ENCODE measurements at regions not wholly inside any gene's neighbourhood (a gene's known extent, or its start where the extent isn't known, plus 50 kb on each side); places are given as distances from the start of the nearest gene placed in this dataset.

DNA sequence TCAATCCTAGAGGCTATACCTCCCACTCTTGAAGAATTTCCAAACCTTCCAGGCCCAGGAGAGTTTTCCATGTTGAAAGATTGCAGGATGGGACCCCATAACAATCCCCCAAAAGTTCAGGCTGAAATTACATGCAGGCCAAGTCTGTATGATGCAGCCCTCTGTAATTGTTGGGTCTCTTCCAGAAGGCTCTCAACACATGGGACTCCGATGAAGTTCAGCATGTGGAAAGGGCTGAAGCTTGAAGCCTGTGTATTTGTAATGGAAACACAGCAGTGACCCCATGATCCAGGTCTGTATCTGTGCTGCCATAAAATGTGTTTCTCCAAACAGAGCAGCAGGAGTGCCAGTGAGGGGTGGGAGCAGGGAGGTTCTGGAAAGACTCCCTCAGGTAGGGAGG is 202.5 kb upstream of the LYPLAL1 start:
- TF ChIP-seq, protein P1, sequence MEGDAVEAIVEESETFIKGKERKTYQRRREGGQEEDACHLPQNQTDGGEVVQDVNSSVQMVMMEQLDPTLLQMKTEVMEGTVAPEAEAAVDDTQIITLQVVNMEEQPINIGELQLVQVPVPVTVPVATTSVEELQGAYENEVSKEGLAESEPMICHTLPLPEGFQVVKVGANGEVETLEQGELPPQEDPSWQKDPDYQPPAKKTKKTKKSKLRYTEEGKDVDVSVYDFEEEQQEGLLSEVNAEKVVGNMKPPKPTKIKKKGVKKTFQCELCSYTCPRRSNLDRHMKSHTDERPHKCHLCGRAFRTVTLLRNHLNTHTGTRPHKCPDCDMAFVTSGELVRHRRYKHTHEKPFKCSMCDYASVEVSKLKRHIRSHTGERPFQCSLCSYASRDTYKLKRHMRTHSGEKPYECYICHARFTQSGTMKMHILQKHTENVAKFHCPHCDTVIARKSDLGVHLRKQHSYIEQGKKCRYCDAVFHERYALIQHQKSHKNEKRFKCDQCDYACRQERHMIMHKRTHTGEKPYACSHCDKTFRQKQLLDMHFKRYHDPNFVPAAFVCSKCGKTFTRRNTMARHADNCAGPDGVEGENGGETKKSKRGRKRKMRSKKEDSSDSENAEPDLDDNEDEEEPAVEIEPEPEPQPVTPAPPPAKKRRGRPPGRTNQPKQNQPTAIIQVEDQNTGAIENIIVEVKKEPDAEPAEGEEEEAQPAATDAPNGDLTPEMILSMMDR (IDR thresholded peaks at IDR 0.05; ENCODE audit: control extremely low read depth, extremely low read depth, low read depth, missing control alignments) = no peak
- ChIA-PET POLR2A (no interaction called here), CTCF (no interaction called here)
- no peak for DNase-seq (ENCODE audit: extremely low spot score)

DNA sequence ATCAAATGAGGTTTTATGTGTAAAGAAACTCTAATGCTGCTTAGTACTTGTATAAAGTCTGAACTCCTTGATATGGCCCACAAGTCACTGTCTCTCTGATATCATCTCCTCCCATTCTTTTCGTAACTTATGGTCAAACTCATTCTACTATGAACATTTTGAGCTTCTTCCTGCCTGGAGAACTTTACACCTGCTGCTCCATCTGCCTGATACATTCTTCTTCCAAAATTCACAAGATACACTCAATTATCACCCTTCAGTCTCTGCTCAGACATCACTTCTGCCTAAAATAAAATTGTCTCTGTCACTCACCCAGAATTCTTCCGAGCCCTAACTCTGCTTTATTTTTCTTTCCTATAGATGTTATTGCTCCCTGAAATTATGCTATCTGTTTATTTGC is 192.8 kb upstream of the LYPLAL1 start:
- CTCF ChIA-PET = no interaction called here

DNA sequence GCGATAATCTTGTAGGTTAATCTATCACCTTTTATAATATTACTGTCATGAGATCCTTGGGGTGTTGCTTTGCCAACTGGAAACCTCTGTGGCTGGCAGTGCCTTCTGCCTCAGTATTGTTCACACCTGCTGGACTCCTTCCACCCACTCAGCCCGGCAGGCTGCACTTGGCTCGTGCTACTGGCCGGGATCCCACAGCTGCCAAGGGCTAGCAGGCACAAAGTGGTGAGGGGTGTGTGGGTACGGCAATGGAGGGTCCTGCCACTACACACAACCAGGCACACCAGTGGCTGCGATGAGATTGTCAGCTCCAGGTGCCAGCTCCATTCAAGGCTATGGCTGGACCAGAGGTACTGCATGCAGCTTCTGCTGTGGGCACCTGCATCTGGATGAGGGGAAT is 191.2 kb upstream of the LYPLAL1 start:
- no peak for DNase-seq (ENCODE audit: extremely low spot score)
- ChIA-PET POLR2A (no interaction called here), CTCF (no interaction called here)
- TF ChIP-seq, protein P1 (IDR thresholded peaks at IDR 0.05; ENCODE audit: control extremely low read depth, extremely low read depth, low read depth, missing control alignments) = no peak

More for the DNA sequence above, 192.8 kb upstream of the LYPLAL1 start:
- DNase-seq (ENCODE audit: extremely low spot score) = no peak
- TF ChIP-seq, protein P1 (IDR thresholded peaks at IDR 0.05; ENCODE audit: control extremely low read depth, extremely low read depth, low read depth, missing control alignments) = no peak
- POLR2A ChIA-PET = no interaction called here

DNA sequence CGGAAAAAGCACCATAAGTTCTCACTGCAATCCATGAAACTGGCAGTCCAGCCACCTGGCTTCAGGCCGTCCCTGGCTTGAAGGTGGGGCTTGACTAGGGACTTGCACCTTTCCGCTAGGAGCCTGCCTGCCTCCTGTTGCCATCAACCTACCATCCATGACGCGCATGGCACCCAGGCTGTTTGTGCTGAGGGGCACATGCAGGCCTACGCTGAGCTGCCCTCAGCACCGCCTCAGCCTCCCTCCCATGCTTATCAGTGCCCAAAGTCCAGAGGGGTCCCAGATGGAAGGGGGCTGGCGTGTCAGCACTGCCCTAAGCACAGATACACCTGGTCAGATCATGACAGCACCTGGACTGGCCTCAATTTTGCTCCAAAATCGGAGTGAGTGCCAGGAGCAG is 190.2 kb upstream of the LYPLAL1 start:
- ChIA-PET POLR2A (no interaction called here), CTCF (interaction anchor here (0.9 kb wide), 1 partner anchor 15 kb away, joined by 3 read pairs; no protein-coding TSS in a partner anchor)
- DNase-seq (ENCODE audit: extremely low spot score) = no peak
- TF ChIP-seq, protein P1 (IDR thresholded peaks at IDR 0.05; ENCODE audit: control extremely low read depth, extremely low read depth, low read depth, missing control alignments) = no peak

DNA sequence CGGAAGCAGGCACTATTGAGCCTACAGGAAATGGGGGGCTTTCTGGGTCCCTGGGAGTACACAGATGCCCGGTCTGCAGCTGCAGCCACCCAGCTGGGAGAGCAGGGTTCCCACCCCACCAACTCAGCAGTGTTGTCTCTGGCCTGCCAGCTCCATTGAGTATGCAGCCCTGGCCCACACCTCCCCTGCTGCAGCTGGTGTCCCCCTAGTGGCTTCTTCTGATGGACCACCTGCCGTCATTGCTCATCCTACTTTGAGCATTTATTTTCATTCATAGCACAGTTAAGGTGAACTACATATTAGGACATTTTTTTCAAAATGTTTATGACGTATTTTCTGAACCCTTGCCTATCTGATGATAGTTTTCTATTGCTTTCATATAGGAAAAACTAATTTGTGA is 189.8 kb upstream of the LYPLAL1 start:
- ChIA-PET CTCF (interaction anchor here (0.9 kb wide), 1 partner anchor 16 kb away, joined by 3 read pairs; no protein-coding TSS in a partner anchor), POLR2A (no interaction called here)
- no peak for DNase-seq (ENCODE audit: extremely low spot score)
- TF ChIP-seq, protein P1 (IDR thresholded peaks at IDR 0.05; ENCODE audit: control extremely low read depth, extremely low read depth, low read depth, missing control alignments) = no peak

DNA sequence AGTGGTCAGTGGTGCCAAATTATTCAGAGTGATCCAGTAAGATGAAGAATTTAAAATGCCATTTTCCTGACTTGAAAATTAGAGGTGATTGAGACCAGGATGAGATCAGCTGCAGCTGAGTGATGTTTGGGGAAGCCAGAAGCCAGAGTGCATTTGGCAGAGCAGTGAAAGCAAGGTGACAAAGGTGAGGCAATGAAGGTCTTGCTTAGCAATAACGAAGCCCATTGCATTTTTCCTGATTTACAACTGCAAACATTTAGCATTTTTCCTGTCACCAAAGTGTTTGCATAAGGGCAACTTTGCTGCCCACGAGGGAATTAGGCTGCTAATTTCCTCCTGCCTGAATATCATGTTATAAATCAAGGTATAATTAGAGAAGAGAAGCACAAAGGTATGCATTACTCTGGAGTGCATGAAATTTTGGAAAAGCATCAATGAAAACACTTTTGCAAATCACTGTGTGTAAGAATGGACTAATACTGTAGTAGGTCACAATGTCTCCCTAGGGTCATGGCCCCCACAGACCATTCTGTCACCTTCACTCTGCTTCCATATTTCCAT is 188.2 kb upstream of the LYPLAL1 start:
- ChIA-PET CTCF (interaction anchor here (1.0 kb wide), 1 partner anchor 10 kb away, joined by 4 read pairs; no protein-coding TSS in a partner anchor), POLR2A (no interaction called here)
- no peak for DNase-seq (ENCODE audit: extremely low spot score)
- TF ChIP-seq, protein P1 (IDR thresholded peaks at IDR 0.05; ENCODE audit: control extremely low read depth, extremely low read depth, low read depth, missing control alignments) = no peak

Data from GM10248 (cell line).